CD8-positive, alpha-beta memory T cell (primary cell): ENCODE measurements at regions not wholly inside any gene's neighbourhood (a gene's known extent, or its start where the extent isn't known, plus 50 kb on each side); places are given as distances from the start of the nearest gene placed in this dataset.

Source experiments
- CTCF ChIA-PET: fragments of 350-600 bp; sonication (Branson Sonifier 250); formaldehyde crosslinking; loops from one replicate; lab custom pipeline; 2021; ENCODE audit warnings: antibody characterized with exemption; lab: Charles Lee
- POLR2A ChIA-PET: fragments of 350-600 bp; sonication (Branson Sonifier 250); formaldehyde crosslinking; loops from one replicate; lab custom pipeline; 2021; ENCODE audit warnings: antibody characterized with exemption; lab: Charles Lee
- DNase-seq, 5 donors: peaks; one replicate each; pipeline versions ENCODE4 v3.0.0 to v3.0.0-alpha.2; 2020 to 2022; ENCODE audit warnings: mixed read lengths in 1 of 5
- H3K27ac ChIP-seq: one replicate; pipeline ENCODE4 v1.7.0; 2013; ENCODE audit warnings: low read depth, mild to moderate bottlenecking, low read length, moderate library complexity
- H3K27me3 ChIP-seq: 2 replicates; pipeline ENCODE4 v1.7.0; 2013; ENCODE audit warnings: low read length, mild to moderate bottlenecking; ENCODE audit not compliant: insufficient read depth, poor library complexity, severe bottlenecking
- H3K36me3 ChIP-seq: 2 replicates; pipeline ENCODE4 v1.7.0; 2013; ENCODE audit warnings: mild to moderate bottlenecking, low read length, moderate library complexity; ENCODE audit not compliant: insufficient read depth
- H3K4me1 ChIP-seq: 2 replicates; pipeline ENCODE4 v1.7.0; 2013; ENCODE audit warnings: mild to moderate bottlenecking, low read length, moderate library complexity; ENCODE audit not compliant: insufficient read depth
- H3K4me3 ChIP-seq: 2 replicates; pipeline ENCODE4 v1.7.0; 2013; ENCODE audit warnings: mild to moderate bottlenecking, low read length
- H3K9me3 ChIP-seq: 2 replicates; pipeline ENCODE4 v1.7.0; 2013; ENCODE audit warnings: mild to moderate bottlenecking, low read length
- H3K27ac Mint-ChIP-seq, 8 donors: one replicate each; pipeline ENCODE4 v1.8.0; 2020 to 2021; ENCODE audit warnings: mixed read lengths in 8 of 8, mild to moderate bottlenecking in 6 of 8, inconsistent platforms in 3 of 8, moderate library complexity in 3 of 8
- H3K27me3 Mint-ChIP-seq, 2 donors: one replicate each; pipeline ENCODE4 v1.8.0; 2020 to 2021; ENCODE audit warnings: mixed read lengths in 2 of 2, mild to moderate bottlenecking in 1 of 2, moderate library complexity in 1 of 2
- H3K36me3 Mint-ChIP-seq, 3 donors: one replicate each; pipeline ENCODE4 v1.8.0; 2020 to 2021; ENCODE audit warnings: mixed read lengths in 3 of 3, inconsistent platforms in 1 of 3, mild to moderate bottlenecking in 1 of 3
- H3K4me1 Mint-ChIP-seq, 3 donors: one replicate each; pipeline ENCODE4 v1.8.0; 2020 to 2021; ENCODE audit warnings: mixed read lengths in 3 of 3, inconsistent platforms in 1 of 3, mild to moderate bottlenecking in 1 of 3
- H3K4me3 Mint-ChIP-seq, 7 donors: one replicate each; pipeline ENCODE4 v1.8.0; 2020 to 2021; ENCODE audit warnings: mixed read lengths in 7 of 7, mild to moderate bottlenecking in 6 of 7, moderate library complexity in 4 of 7, inconsistent platforms in 2 of 7
- H3K9me3 Mint-ChIP-seq, 5 donors: one replicate each; pipeline ENCODE4 v1.8.0; 2020 to 2022; ENCODE audit warnings: mixed read lengths in 5 of 5, mild to moderate bottlenecking in 3 of 5, moderate library complexity in 2 of 5, inconsistent platforms in 1 of 5

DNA sequence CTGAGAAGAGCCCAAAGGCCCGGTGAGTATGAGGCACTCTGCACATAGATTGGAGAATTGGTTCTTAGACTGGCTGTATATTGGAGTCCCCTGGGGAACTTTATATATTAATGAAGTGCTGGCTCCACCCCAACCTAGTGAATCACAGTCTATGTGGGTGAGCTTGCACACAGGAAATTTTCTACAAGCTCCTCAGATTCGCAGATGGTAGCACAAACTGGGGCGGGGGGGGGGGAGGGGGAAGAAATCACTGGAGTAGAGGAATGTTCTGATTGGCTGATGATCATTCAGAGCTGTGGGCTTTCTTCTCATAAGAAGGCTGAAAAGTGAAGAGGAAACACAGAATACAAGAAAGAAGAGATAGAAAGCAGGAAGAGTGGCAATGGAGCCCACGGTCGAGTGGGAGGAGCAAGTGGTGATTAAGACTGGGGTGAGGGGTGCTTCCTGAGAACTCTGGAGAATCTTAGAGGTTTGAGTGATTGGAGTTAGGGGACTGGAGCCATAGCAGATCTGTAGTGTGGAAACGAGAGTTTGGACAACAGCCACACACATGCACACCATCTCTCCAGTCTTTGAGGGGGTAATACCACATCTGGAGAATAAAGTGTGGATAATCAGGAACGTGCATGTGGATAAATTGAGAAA is 465.9 kb upstream of the DAB1 start:
- no peak overlapping the region for H3K27ac ChIP-seq
- no peak overlapping the region for H3K4me3 ChIP-seq
- Mint-ChIP-seq H3K4me3 (no peak overlapping the region), H3K27me3 (peaks cover 4% of the 10 kb centered on the region in 2 donors), H3K9me3 (peaks cover 0 to 3% (median 0%) of the 10 kb centered on the region in 5 donors), H3K4me1 (no peaks in the 10 kb centered on the region), H3K27ac (no peak overlapping the region), H3K36me3 (no peaks in the 10 kb centered on the region)
- no peaks in the 10 kb centered on the region for H3K27me3 ChIP-seq
- no peak for DNase-seq
- no peaks in the 10 kb centered on the region for H3K9me3 ChIP-seq
- ChIA-PET POLR2A (no interaction called here), CTCF (no interaction called here)
- H3K4me1 ChIP-seq: no peaks in the 10 kb centered on the region
- no peaks in the 10 kb centered on the region for H3K36me3 ChIP-seq

DNA sequence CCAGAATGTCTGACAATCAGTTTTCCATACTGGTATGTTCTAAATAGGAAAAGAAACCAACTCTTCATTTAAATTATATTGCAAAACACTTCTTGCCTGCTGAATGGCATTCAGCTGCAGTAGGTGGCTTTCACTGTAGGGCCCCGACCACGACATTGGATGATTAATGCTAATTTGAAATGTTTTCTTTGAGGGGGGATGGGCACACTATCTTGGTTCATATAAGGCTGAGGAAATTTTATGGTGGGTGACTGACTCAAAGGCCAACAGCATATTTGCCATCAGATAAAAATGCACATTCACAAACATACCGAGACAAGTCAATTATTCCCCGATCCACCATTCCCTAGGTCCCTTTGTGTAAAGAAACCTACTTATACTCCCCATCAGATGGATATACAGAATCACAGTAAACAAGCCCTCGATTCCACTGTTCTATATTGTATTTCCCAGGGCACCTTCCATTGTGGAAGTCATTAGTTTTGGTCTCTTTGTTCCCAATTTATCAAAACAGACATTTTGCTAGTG is 464.2 kb upstream of the DAB1 start:
- H3K4me3 ChIP-seq: no peak overlapping the region
- Mint-ChIP-seq H3K9me3 (peaks cover 0 to 3% (median 0%) of the 10 kb centered on the region in 5 donors), H3K27ac (no peak overlapping the region), H3K36me3 (no peaks in the 10 kb centered on the region), H3K4me1 (no peaks in the 10 kb centered on the region), H3K27me3 (peaks cover 2 to 4% of the 10 kb centered on the region in 2 donors), H3K4me3 (no peak overlapping the region)
- H3K4me1 ChIP-seq: no peaks in the 10 kb centered on the region
- POLR2A ChIA-PET: no interaction called here
- H3K36me3 ChIP-seq: no peaks in the 10 kb centered on the region
- CTCF ChIA-PET: no interaction called here
- H3K27ac ChIP-seq: no peak overlapping the region
- H3K9me3 ChIP-seq: no peaks in the 10 kb centered on the region
- no peak for DNase-seq
- H3K27me3 ChIP-seq: no peaks in the 10 kb centered on the region

DNA sequence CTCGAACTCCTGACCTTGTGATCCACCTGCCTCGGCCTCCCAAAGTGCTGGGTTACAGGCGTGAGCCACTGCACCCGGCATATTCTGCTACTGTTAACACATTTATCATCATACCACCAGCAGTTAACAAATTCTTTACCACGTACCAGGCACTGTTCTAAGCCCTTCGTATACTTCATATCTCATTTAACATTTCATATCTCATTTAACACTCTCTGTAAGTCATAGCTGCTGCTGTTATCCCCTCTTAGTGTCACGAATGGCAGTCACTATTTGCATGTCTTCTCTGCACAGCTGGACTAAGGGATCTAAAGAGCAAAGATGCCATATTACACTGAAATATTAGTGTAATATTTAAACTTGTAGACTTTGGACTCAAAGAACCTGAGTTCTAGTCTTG is 462.5 kb upstream of the DAB1 start:
- no peaks in the 10 kb centered on the region for H3K27me3 ChIP-seq
- Mint-ChIP-seq H3K36me3 (no peaks in the 10 kb centered on the region), H3K27me3 (peaks cover 2 to 4% of the 10 kb centered on the region in 2 donors), H3K9me3 (peaks cover 0 to 3% (median 0%) of the 10 kb centered on the region in 5 donors), H3K4me1 (no peaks in the 10 kb centered on the region), H3K4me3 (no peak overlapping the region), H3K27ac (no peak overlapping the region)
- no peak for DNase-seq
- no peak overlapping the region for H3K27ac ChIP-seq
- no peaks in the 10 kb centered on the region for H3K36me3 ChIP-seq
- ChIA-PET POLR2A (no interaction called here), CTCF (no interaction called here)
- no peaks in the 10 kb centered on the region for H3K9me3 ChIP-seq
- no peaks in the 10 kb centered on the region for H3K4me1 ChIP-seq
- no peak overlapping the region for H3K4me3 ChIP-seq

DNA sequence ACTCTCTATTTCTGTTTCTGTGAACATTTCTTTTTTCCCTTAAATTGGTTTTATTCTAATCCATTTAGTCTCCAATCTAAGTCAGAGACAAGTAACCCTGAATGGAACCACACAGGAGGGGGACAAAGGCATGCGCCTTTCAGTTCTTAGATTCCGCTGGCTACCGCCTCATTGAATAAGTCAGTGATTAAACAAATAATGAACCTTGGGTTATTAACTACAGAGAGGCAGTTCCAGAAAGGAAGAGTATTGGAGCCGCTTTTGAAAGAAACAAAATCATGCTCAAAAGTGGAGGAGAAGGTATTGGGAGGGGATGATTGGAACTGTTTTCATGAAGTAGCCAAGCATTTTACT is 459.8 kb upstream of the DAB1 start:
- Mint-ChIP-seq H3K9me3 (peaks cover 0 to 2% (median 0%) of the 10 kb centered on the region in 5 donors), H3K4me3 (no peak overlapping the region), H3K27ac (no peak overlapping the region), H3K36me3 (no peaks in the 10 kb centered on the region), H3K27me3 (peaks cover 0 to 3% of the 10 kb centered on the region in 2 donors), H3K4me1 (no peaks in the 10 kb centered on the region)
- H3K4me3 ChIP-seq: no peak overlapping the region
- H3K9me3 ChIP-seq: no peaks in the 10 kb centered on the region
- ChIA-PET POLR2A (no interaction called here), CTCF (no interaction called here)
- no peak overlapping the region for H3K27ac ChIP-seq
- no peak for DNase-seq
- H3K27me3 ChIP-seq: no peaks in the 10 kb centered on the region
- H3K4me1 ChIP-seq: no peaks in the 10 kb centered on the region
- no peaks in the 10 kb centered on the region for H3K36me3 ChIP-seq

DNA sequence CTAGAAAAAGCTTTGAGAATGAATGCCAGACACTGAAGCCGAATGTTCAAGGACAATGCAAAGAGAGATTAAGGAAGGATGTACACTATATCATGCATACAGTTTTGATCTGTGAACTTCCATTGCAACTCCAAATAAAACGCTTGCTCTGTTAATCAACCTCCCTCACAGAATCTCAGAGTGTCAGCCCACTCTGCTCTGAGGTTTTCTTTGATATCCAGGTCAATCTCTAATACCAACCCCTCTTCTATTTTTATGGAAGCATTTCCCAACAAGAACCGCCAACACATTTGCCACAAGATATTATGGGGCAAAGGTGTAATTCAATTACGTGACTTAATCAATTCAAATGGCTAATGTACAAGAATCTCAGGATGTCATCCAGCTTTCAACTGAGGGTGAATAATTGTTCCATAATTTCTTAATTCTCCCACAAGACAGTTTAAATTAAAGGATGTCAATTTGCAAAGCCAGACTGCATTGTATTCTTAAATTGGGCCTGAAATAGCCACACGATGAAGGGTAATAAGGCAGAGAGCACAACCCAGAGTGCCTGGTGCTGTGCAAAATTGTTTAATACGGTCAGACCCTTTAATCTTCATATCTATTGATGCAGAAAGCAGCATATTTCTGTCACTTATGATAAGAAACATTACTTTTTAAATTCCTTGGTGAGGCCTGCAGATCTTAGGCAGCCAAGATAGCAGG is 459.2 kb upstream of the DAB1 start:
- no peak overlapping the region for H3K27ac Mint-ChIP-seq
- no peak overlapping the region for H3K4me3 ChIP-seq
- H3K27me3 Mint-ChIP-seq: peaks cover 0 to 3% of the 10 kb centered on the region in 2 donors
- H3K27me3 ChIP-seq: no peaks in the 10 kb centered on the region
- H3K4me3 Mint-ChIP-seq: no peak overlapping the region
- ChIA-PET POLR2A (no interaction called here), CTCF (no interaction called here)
- no peaks in the 10 kb centered on the region for H3K4me1 Mint-ChIP-seq
- no peaks in the 10 kb centered on the region for H3K36me3 ChIP-seq
- H3K36me3 Mint-ChIP-seq: no peaks in the 10 kb centered on the region
- no peaks in the 10 kb centered on the region for H3K4me1 ChIP-seq
- no peak for DNase-seq
- no peaks in the 10 kb centered on the region for H3K9me3 ChIP-seq
- H3K27ac ChIP-seq: no peak overlapping the region
- peaks cover 0 to 2% (median 0%) of the 10 kb centered on the region in 5 donors for H3K9me3 Mint-ChIP-seq

DNA sequence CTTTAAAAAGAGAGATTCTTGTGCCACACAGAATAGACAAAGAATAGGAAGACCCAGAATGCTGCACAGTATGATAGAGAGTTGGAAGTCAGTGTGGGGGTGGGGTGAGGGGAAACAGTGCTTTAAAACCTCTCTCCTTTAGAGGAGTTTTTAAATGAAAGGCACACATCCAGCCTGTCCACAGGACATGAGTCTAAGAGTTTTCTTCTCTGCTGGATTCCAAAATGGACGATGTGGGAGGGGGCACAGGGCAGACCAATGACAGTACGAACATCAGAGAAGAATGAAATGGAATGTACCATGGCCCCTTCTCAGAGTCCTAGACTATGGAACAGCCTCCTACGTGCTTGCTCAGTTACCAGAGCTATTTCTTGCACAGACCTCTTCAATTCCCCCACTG is 458.2 kb upstream of the DAB1 start:
- Histone ChIP-seq H3K27me3 (no peaks in the 10 kb centered on the region), H3K36me3 (no peaks in the 10 kb centered on the region), H3K27ac (no peak overlapping the region), H3K9me3 (no peaks in the 10 kb centered on the region), H3K4me1 (no peaks in the 10 kb centered on the region), H3K4me3 (no peak overlapping the region)
- Mint-ChIP-seq H3K27ac (peak overlapping the region in 1 of 8 donors; percentile 33), H3K4me1 (no peaks in the 10 kb centered on the region), H3K9me3 (peaks cover 0 to 2% (median 0%) of the 10 kb centered on the region in 5 donors), H3K27me3 (peaks cover 0 to 3% of the 10 kb centered on the region in 2 donors), H3K4me3 (no peak overlapping the region), H3K36me3 (no peaks in the 10 kb centered on the region)
- ChIA-PET POLR2A (no interaction called here), CTCF (no interaction called here)
- DNase-seq: no peak

DNA sequence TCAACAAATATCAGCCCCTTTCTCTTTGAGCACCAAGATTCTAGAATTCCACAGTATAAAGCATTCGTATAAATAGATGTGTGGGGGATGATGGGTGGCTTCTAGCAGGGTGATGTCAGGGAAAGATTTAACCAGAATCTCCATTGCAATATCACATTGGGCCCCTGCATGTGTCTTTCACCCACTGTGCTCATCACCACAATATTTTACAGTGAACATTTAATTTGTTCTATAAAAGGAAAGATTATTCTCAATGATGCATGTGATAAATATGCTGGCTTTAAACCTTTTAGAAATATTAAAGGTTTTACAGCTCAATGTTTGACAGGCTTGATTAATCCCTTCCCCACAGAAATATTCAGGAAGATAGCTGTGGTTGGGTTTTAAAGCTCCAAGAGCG is 457.8 kb upstream of the DAB1 start:
- Histone ChIP-seq H3K4me1 (no peaks in the 10 kb centered on the region), H3K36me3 (no peaks in the 10 kb centered on the region), H3K4me3 (no peak overlapping the region), H3K9me3 (no peaks in the 10 kb centered on the region), H3K27me3 (no peaks in the 10 kb centered on the region), H3K27ac (no peak overlapping the region)
- CTCF ChIA-PET: no interaction called here
- no peaks in the 10 kb centered on the region for H3K36me3 Mint-ChIP-seq
- H3K4me3 Mint-ChIP-seq: no peak overlapping the region
- POLR2A ChIA-PET: no interaction called here
- no peak for DNase-seq
- H3K4me1 Mint-ChIP-seq: no peaks in the 10 kb centered on the region
- peaks cover 0 to 3% of the 10 kb centered on the region in 2 donors for H3K27me3 Mint-ChIP-seq
- H3K9me3 Mint-ChIP-seq: peaks cover 0 to 2% (median 0%) of the 10 kb centered on the region in 5 donors
- H3K27ac Mint-ChIP-seq: no peak overlapping the region

DNA sequence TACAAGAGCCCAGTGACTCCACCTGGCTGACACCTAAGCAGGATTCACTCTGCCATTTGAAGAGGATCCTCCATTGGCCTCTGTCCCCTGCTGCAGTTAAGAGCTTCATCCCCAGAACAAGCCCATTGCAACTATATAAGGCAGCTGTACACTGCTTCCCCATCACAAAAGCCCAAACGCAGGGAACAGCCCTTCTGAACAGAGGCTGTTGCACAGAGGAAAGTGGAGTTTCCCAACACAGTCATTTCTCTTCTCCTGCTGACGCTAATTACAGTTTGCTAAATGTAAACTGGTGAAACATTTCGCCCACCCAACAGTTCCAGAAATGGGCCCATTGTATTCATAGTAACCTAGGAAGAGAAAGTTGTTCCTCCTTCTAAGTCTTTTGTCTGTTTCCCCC is 455.8 kb upstream of the DAB1 start:
- Mint-ChIP-seq H3K9me3 (no peaks in the 10 kb centered on the region), H3K4me1 (no peaks in the 10 kb centered on the region), H3K36me3 (no peaks in the 10 kb centered on the region), H3K27me3 (peaks cover 0 to 3% of the 10 kb centered on the region in 2 donors), H3K4me3 (no peak overlapping the region), H3K27ac (no peak overlapping the region)
- Histone ChIP-seq H3K4me3 (no peak overlapping the region), H3K27me3 (no peaks in the 10 kb centered on the region), H3K27ac (no peak overlapping the region), H3K4me1 (no peaks in the 10 kb centered on the region), H3K36me3 (no peaks in the 10 kb centered on the region), H3K9me3 (no peaks in the 10 kb centered on the region)
- CTCF ChIA-PET: no interaction called here
- no peak for DNase-seq
- POLR2A ChIA-PET: no interaction called here
